Left lung (tissue), 4 donors: ENCODE measurements at regions not wholly inside any gene's neighbourhood (a gene's known extent, or its start where the extent isn't known, plus 50 kb on each side); places are given as distances from the start of the nearest gene placed in this dataset.
A peak's percentile ranks its signal among the peaks of the same experiment; 100 is the strongest.

Source experiments
- ATAC-seq: fragments of 200-7000 bp; cut with Tn5 transposase; one replicate; pipeline ENCODE4 v1.9.1; 2020; ENCODE audit warnings: moderate library complexity
- DNase-seq, 4 donors: peaks; one replicate each; pipeline ENCODE4 v3.0.0-alpha.2; 2013 to 2020
- H3K27ac ChIP-seq, 2 donors: fragments of 200-600 bp; sonication (generic) in 1 of 2; one replicate each; pipeline versions ENCODE4 v1.5.0 to v1.8.0; 2020 to 2021
- H3K27me3 ChIP-seq, 2 donors: fragments of 200-600 bp; sonication (generic) in 1 of 2; one replicate each; pipeline versions ENCODE4 v1.5.0 to v1.8.0; 2020 to 2021
- H3K36me3 ChIP-seq, 2 donors: fragments of 200-600 bp; sonication (generic) in 1 of 2; one replicate each; pipeline versions ENCODE4 v1.5.0 to v1.8.0; 2020 to 2021
- H3K4me1 ChIP-seq, 2 donors: fragments of 200-600 bp; one replicate each; pipeline ENCODE4 v1.8.0; 2021
- H3K4me3 ChIP-seq, 2 donors: fragments of 200-600 bp; sonication (generic) in 1 of 2; one replicate each; pipeline versions ENCODE4 v1.5.0 to v1.8.0; 2020 to 2021; ENCODE audit warnings: mild to moderate bottlenecking in 1 of 2
- H3K9me3 ChIP-seq, 2 donors: fragments of 200-600 bp; sonication (generic) in 1 of 2; one replicate each; pipeline versions ENCODE4 v1.5.0 to v1.8.0; 2020 to 2021
- CTCF ChIP-seq, 2 donors: fragments of 200-600 bp; sonication (generic) in 1 of 2; IDR thresholded peaks; one replicate each; pipeline versions ENCODE4 v1.5.0 to v1.8.0; 2021; ENCODE audit warnings: antibody characterized with exemption in 2 of 2
- intact Hi-C, 2 donors: fragments of 100-400 bp; cut with DNase I; formaldehyde crosslinking; loops; one replicate each; pipeline versions ENCODE4 v1.11.2 to v1.14.2; 2022
- donor health status: DM: no; HTN: yes; CAD: no.
- donor health status: DM: no; HTN: no; CAD: no.

DNA sequence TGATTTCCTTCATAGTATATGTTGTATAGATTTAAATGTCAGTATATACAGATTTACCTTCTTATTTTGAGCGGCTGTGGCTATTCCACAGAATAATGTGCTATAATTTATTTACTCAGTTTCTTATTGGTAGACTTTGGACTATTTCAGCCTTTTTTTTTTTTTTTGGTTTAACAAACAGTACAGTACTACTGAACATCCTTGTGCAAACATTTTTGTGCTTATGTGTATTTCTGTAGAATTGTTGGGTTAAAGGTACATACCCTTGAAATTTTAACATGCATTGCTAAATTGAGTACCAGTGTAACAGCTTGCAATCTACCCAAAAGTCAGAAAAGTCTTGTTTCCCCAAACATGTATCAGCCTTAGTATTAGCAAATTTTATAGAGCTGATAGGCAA lies 68.8 kb downstream of the HHEX start:
- Histone ChIP-seq H3K4me1 (peaks cover 18 to 71% of the 10 kb centered on the region in 2 donors), H3K36me3 (no peaks in the 10 kb centered on the region), H3K27ac (no peak overlapping the region), H3K4me3 (no peak overlapping the region), H3K27me3 (no peaks in the 10 kb centered on the region), H3K9me3 (no peaks in the 10 kb centered on the region)
- intact Hi-C loops, result loop anchor here in 1 of 2 donors (10.0 kb wide), 1 partner anchor 54 kb away; no protein-coding TSS in a partner anchor
- TF ChIP-seq CTCF (IDR thresholded peaks at IDR 0.05), result no peak
- no peak for ATAC-seq
- no peak for DNase-seq

GRCh38 chr10:92760609-92761008 lies 70.9 kb downstream of the HHEX start:
- H3K9me3 ChIP-seq, result no peaks in the 10 kb centered on the region
- intact Hi-C loops, result no loop called here
- TF ChIP-seq CTCF (IDR thresholded peaks at IDR 0.05), result no peak
- H3K4me3 ChIP-seq, result no peak overlapping the region
- H3K4me1 ChIP-seq, result peaks cover 18 to 65% of the 10 kb centered on the region in 2 donors
- H3K27me3 ChIP-seq, result no peaks in the 10 kb centered on the region
- peak overlapping the region in 1 of 2 donors; percentile 79 for H3K27ac ChIP-seq
- no peaks in the 10 kb centered on the region for H3K36me3 ChIP-seq
- DNase-seq (no peak), ATAC-seq (no peak)

DNA sequence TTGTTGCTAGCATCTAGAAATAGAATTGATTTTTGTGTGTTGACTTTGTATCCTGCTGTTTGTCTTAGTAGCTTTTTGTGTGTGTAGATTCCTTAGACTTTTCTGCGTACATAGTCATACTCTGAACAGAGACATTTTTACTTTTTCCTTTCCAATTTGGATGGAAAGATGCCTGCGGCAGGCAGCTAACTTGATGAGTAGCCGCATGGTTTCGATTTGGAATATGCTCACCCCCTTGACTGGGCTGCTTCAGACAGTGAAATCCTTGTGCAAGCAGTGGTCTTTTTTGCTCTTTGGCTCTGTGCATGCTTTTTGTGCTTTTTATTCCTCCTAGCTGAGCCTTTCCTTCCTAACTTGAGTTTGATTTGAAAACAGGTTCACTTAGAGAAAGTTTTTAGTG lies 71.8 kb downstream of the HHEX start:
- Histone ChIP-seq H3K27ac (no peak overlapping the region), H3K4me1 (peaks cover 14 to 55% of the 10 kb centered on the region in 2 donors), H3K27me3 (no peaks in the 10 kb centered on the region), H3K4me3 (no peak overlapping the region), H3K36me3 (no peaks in the 10 kb centered on the region), H3K9me3 (no peaks in the 10 kb centered on the region)
- TF ChIP-seq CTCF (IDR thresholded peaks at IDR 0.05), result no peak
- ATAC-seq, result no peak
- intact Hi-C loops, result no loop called here
- DNase-seq, result no peak

DNA sequence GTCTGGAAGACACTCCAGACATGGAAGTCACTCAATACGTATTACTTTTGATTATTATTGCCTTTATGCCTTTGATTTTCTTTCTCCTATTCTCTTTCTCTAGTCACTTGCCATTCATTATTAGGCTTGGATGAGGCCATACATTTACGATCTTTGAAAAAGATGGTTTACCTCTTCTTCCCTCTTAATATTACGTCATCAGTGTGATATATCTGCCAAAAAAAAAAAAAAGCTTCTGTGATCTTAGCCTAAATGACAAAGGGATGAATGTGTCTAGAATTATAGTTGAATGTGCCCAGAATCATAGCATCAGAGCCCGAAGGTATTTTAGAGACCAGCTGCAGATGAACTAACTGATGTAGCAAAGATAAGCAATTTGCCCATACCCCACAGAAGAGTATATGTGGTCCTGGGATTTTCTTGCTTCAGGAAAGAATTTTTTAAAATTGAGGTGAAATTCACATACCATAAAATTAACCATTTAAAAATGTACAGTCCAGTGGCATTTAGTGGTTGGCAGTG lies 73.9 kb downstream of the HHEX start:
- TF ChIP-seq CTCF (IDR thresholded peaks at IDR 0.05), result no peak
- peaks cover 0 to 34% of the 10 kb centered on the region in 2 donors for H3K4me1 ChIP-seq
- peaks cover 0 to 7% of the 10 kb centered on the region in 2 donors for H3K9me3 ChIP-seq
- no peak for DNase-seq
- intact Hi-C loops, result no loop called here
- ATAC-seq, result no peak
- no peak overlapping the region for H3K4me3 ChIP-seq
- no peak overlapping the region for H3K27ac ChIP-seq
- no peaks in the 10 kb centered on the region for H3K27me3 ChIP-seq
- H3K36me3 ChIP-seq, result no peaks in the 10 kb centered on the region

DNA sequence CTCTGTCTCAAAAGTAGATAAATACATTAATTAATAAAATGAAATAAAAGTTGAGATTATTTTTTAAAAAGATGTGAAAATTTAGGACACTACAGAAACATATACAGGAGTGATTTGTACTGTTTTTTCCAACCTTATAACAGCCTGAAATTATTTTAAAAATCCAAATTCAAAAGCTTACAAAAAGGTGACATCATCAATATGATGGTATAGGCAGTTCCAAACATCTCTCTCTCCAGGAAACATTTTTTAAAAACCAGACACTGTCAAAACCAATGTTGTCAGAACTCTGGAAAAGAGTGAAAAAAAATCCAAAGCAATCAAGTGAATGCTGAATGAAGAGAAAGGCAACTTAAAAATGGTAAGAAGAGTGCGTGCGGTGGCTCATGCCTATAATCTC lies 76.7 kb downstream of the HHEX start:
- no peaks in the 10 kb centered on the region for H3K36me3 ChIP-seq
- H3K27me3 ChIP-seq, result no peaks in the 10 kb centered on the region
- TF ChIP-seq CTCF (IDR thresholded peaks at IDR 0.05), result no peak
- peaks cover 0 to 7% of the 10 kb centered on the region in 2 donors for H3K9me3 ChIP-seq
- no peak overlapping the region for H3K4me3 ChIP-seq
- H3K27ac ChIP-seq, result no peak overlapping the region
- peaks cover 0 to 8% of the 10 kb centered on the region in 2 donors for H3K4me1 ChIP-seq
- DNase-seq (no peak), ATAC-seq (no peak)
- intact Hi-C loops, result no loop called here
